HL-60 (cell line): ENCODE measurements at regions not wholly inside any gene's neighbourhood (a gene's known extent, or its start where the extent isn't known, plus 50 kb on each side); places are given as distances from the start of the nearest gene placed in this dataset.

ENCODE experiments used
- DNase-seq, 2 experiments: peaks; one replicate each; pipeline ENCODE4 v3.0.0-alpha.2; 2010 to 2020; ENCODE audit warnings: low read depth in 1 of 2, low spot score in 1 of 2
- H3K27ac ChIP-seq: fragments of 250-450 bp; sonication (Bioruptor Pico); replicated peaks from 2 replicates; pipeline ENCODE4 v1.5.1; 2020; ENCODE audit warnings: mild to moderate bottlenecking, moderate library complexity
- H3K27me3 ChIP-seq: fragments of 250-450 bp; sonication (Bioruptor Pico); 2 replicates; pipeline ENCODE4 v1.5.1; 2021; ENCODE audit warnings: mild to moderate bottlenecking, moderate library complexity; ENCODE audit not compliant: insufficient read depth, poor library complexity, severe bottlenecking
- H3K4me3 ChIP-seq: replicated peaks from 2 replicates; pipeline ENCODE4 v1.5.1; 2011; ENCODE audit warnings: mild to moderate bottlenecking, control low read depth, low read length; ENCODE audit not compliant: insufficient read depth
- CTCF ChIP-seq: IDR thresholded peaks from one replicate; pipeline ENCODE4 v1.5.1; 2011; ENCODE audit warnings: low read length, control low read depth, inconsistent platforms; ENCODE audit not compliant: insufficient read depth
- GABPA ChIP-seq: IDR thresholded peaks from 2 replicates; pipeline ENCODE4 v1.6.1; 2012; ENCODE audit warnings: low read depth
- POLR2AphosphoS5 ChIP-seq: IDR thresholded peaks from 2 replicates; pipeline ENCODE4 v1.6.1; 2012; ENCODE audit warnings: low read depth
- REST ChIP-seq: IDR thresholded peaks from 2 replicates; pipeline ENCODE4 v1.6.1; 2012; ENCODE audit warnings: low read depth; ENCODE audit not compliant: insufficient replicate concordance
- SPI1 ChIP-seq: IDR thresholded peaks from 2 replicates; pipeline ENCODE4 v1.6.1; 2012; ENCODE audit warnings: low read depth, mild to moderate bottlenecking, borderline replicate concordance

GRCh38 chr4:114076899-114077570 is 97.6 kb upstream of the ARSJ start:
- TF ChIP-seq GABPA (no peak), SPI1 (no peak), CTCF (no peak), POLR2AphosphoS5 (no peak)
- no peak for DNase-seq
- no peak overlapping the region for H3K4me3 ChIP-seq
- no peak overlapping the region for H3K27ac ChIP-seq
- no peaks in the 10 kb centered on the region for H3K27me3 ChIP-seq

- no peak overlapping the region for H3K4me3 ChIP-seq
- DNase-seq, result no peak
- no peaks in the 10 kb centered on the region for H3K27me3 ChIP-seq
- no peak overlapping the region for H3K27ac ChIP-seq
- TF ChIP-seq GABPA (no peak), REST (no peak), CTCF (no peak), POLR2AphosphoS5 (no peak), SPI1 (no peak)
Measured at GRCh38 chr4:114077610-114078009, 98.2 kb upstream of the ARSJ start.

GRCh38 chr4:114078636-114079035 is 99.2 kb upstream of the ARSJ start:
- no peak for TF ChIP-seq POLR2AphosphoS5
- no peak for TF ChIP-seq GABPA
- TF ChIP-seq CTCF, result no peak
- no peak for TF ChIP-seq SPI1
- no peak for TF ChIP-seq REST

GRCh38 chr4:114081783-114082182 is 102.3 kb upstream of the ARSJ start:
- no peak for DNase-seq
- Histone ChIP-seq H3K27me3 (no peaks in the 10 kb centered on the region), H3K4me3 (no peak overlapping the region), H3K27ac (no peak overlapping the region)
- TF ChIP-seq POLR2AphosphoS5, result no peak
- TF ChIP-seq GABPA, result no peak
- no peak for TF ChIP-seq REST
- TF ChIP-seq SPI1, result no peak
- TF ChIP-seq CTCF, result no peak

More at GRCh38 chr4:114078636-114079035, 99.2 kb upstream of the ARSJ start:
- DNase-seq, result no peak
- Histone ChIP-seq H3K4me3 (no peak overlapping the region), H3K27me3 (no peaks in the 10 kb centered on the region), H3K27ac (no peak overlapping the region)
